SK-N-SH treated with all-trans-retinoic acid at 6 μM for 48 hours (cell line): ENCODE measurements at regions not wholly inside any gene's neighbourhood (a gene's known extent, or its start where the extent isn't known, plus 50 kb on each side); places are given as distances from the start of the nearest gene placed in this dataset.

Experiments used
- ARNTL ChIP-seq: fragments of 450-650 bp; formaldehyde crosslinking; IDR thresholded peaks from 2 replicates; pipeline ENCODE4 v1.5.0; 2020; ENCODE audit warnings: low read depth, mild to moderate bottlenecking, moderate library complexity, borderline replicate concordance
- OSR1 ChIP-seq: fragments of 250-450 bp; sonication (Bioruptor Pico); IDR thresholded peaks from 2 replicates; pipeline ENCODE4 v1.8.0; 2022; ENCODE audit warnings: moderate library complexity, mild to moderate bottlenecking, inconsistent platforms
- SNAI2 ChIP-seq: fragments of 250-450 bp; sonication (Bioruptor Pico); IDR thresholded peaks from 2 replicates; pipeline ENCODE4 v1.5.0; 2020; ENCODE audit warnings: mild to moderate bottlenecking, moderate library complexity
- TOX ChIP-seq: fragments of 250-450 bp; sonication (Bioruptor Pico); IDR thresholded peaks from 2 replicates; pipeline ENCODE4 v1.8.0; 2021; ENCODE audit warnings: mild to moderate bottlenecking, moderate library complexity, borderline replicate concordance
- ZFP3 ChIP-seq: fragments of 250-450 bp; sonication (Bioruptor Pico); IDR thresholded peaks from 2 replicates; pipeline ENCODE4 v1.5.0; 2020; ENCODE audit warnings: mild to moderate bottlenecking, moderate library complexity
- ZNF8 ChIP-seq: fragments of 450-650 bp; formaldehyde crosslinking; IDR thresholded peaks from 2 replicates; pipeline ENCODE4 v1.5.0; 2020; ENCODE audit warnings: mild to moderate bottlenecking, moderate library complexity
- TF ChIP-seq, protein P1 (sequence below): fragments of 250-450 bp; sonication (Bioruptor Pico); IDR thresholded peaks from 2 replicates; pipeline ENCODE4 v1.8.0; 2020; ENCODE audit warnings: mild to moderate bottlenecking, moderate library complexity, borderline replicate concordance

DNA sequence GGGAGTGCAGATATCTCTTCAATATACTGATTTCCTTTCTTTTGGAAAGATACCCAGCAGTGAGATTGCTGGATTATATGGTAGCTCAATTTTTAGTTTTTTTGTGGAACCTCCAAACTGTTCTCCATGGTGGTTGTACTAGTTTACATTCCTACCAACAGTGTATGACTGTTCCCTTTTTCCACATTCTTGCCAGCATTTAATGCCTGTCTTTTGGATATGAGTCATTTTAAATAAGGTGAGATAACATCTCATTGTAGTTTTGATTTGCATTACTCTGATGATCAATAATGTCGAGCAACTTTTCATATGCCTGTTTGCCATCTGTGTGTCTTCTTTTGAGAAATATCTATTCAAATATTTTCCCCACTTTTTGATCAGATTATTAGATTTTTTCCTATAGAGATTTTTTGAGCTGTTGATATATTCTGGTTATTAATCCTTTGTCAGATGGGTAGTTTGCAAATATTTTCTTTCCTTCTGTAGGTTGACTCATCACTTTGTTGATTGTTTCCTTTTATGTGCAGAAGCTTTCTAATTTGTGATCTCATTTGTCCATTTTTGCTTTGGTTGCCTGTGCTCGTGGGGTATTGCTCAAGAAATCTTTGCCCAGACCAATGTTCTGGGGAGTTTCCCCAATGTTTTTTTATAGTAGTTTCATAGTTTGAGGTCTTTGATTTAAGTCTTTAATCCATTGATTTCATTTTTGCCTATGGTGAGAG, 552.7 kb downstream of the ZNF674 start:
- TF ChIP-seq, protein P1, sequence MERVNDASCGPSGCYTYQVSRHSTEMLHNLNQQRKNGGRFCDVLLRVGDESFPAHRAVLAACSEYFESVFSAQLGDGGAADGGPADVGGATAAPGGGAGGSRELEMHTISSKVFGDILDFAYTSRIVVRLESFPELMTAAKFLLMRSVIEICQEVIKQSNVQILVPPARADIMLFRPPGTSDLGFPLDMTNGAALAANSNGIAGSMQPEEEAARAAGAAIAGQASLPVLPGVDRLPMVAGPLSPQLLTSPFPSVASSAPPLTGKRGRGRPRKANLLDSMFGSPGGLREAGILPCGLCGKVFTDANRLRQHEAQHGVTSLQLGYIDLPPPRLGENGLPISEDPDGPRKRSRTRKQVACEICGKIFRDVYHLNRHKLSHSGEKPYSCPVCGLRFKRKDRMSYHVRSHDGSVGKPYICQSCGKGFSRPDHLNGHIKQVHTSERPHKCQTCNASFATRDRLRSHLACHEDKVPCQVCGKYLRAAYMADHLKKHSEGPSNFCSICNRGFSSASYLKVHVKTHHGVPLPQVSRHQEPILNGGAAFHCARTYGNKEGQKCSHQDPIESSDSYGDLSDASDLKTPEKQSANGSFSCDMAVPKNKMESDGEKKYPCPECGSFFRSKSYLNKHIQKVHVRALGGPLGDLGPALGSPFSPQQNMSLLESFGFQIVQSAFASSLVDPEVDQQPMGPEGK (CRISPR knock-in tag) = no peak
- TF ChIP-seq SNAI2 (CRISPR knock-in tag) (no peak), ZNF8 (no peak), ZFP3 (no peak), OSR1 (CRISPR knock-in tag) (no peak), TOX (no peak), ARNTL (CRISPR knock-in tag) (no peak)
